Fibroblast of lung (primary cell): ENCODE measurements at regions not wholly inside any gene's neighbourhood (a gene's known extent, or its start where the extent isn't known, plus 50 kb on each side); places are given as distances from the start of the nearest gene placed in this dataset.

Experiments used
- CTCF ChIP-seq, 2 donors: IDR thresholded peaks in 1 of 2; conservative IDR thresholded peaks in 1 of 2; 1 replicate in 1 of 2; 2 replicates in 1 of 2; pipeline ENCODE4 v1.5.1; 2011 to 2012; ENCODE audit warnings: low read length in 2 of 2, control low read depth in 1 of 2, inconsistent platforms in 1 of 2, low read depth in 1 of 2, mild to moderate bottlenecking in 1 of 2
- EZH2 ChIP-seq: IDR thresholded peaks from 2 replicates; pipeline ENCODE4 v1.5.1; 2012; ENCODE audit warnings: low read length, control low read depth, mild to moderate bottlenecking; ENCODE audit errors: missing control alignments

GRCh38 chr3:23099677-23100076 lies 103.5 kb upstream of the UBE2E2 start:
- TF ChIP-seq CTCF (conservative IDR thresholded peaks at IDR 0.05 in 1 of 2, IDR thresholded peaks at IDR 0.05 in 1 of 2; ENCODE audit: low read depth in 1 of 2, low read length in 2 of 2) (no peak), EZH2 (no peak)
